ENCODE measurements at regions not wholly inside any gene's neighbourhood (a gene's known extent, or its start where the extent isn't known, plus 50 kb on each side); places are given as distances from the start of the nearest gene placed in this dataset.

DNA sequence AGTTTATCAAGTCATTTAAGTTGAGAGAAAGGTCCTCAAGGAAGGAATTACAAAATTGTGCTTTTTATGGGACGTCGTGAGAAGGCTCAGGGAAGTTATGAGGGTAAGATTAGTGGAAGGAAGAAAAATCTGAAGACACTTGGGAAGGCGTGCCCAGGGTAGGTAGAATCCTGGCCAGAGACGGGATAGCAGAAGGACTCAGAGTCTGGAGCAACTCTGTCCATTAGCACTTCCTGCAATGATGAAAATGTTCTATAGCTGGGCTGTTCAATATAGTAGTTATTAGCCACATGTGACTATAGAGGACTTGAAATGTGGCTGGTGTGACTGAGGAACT, 271.0 kb upstream of the ZPLD1 start:
- TF ChIP-seq, protein P1, sequence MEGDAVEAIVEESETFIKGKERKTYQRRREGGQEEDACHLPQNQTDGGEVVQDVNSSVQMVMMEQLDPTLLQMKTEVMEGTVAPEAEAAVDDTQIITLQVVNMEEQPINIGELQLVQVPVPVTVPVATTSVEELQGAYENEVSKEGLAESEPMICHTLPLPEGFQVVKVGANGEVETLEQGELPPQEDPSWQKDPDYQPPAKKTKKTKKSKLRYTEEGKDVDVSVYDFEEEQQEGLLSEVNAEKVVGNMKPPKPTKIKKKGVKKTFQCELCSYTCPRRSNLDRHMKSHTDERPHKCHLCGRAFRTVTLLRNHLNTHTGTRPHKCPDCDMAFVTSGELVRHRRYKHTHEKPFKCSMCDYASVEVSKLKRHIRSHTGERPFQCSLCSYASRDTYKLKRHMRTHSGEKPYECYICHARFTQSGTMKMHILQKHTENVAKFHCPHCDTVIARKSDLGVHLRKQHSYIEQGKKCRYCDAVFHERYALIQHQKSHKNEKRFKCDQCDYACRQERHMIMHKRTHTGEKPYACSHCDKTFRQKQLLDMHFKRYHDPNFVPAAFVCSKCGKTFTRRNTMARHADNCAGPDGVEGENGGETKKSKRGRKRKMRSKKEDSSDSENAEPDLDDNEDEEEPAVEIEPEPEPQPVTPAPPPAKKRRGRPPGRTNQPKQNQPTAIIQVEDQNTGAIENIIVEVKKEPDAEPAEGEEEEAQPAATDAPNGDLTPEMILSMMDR (conservative IDR thresholded peaks at IDR 0.05 in 1 of 2, IDR thresholded peaks at IDR 0.05 in 1 of 2; ENCODE audit: low read depth in 1 of 2, low read length in 2 of 2), result no peak
- TF ChIP-seq EZH2 (IDR thresholded peaks at IDR 0.05; ENCODE audit: low read length, missing control alignments), result no peak

Measured in fibroblast of lung (primary cell).